KMS-11 (cell line): ENCODE measurements at regions not wholly inside any gene's neighbourhood (a gene's known extent, or its start where the extent isn't known, plus 50 kb on each side); places are given as distances from the start of the nearest gene placed in this dataset.
"Not testable (repeated sequence)": the region's sequence is repeated elsewhere in the genome, so short reads cannot be mapped to it uniquely, and the experiment has no call there.

Experiments
- H2AFZ ChIP-seq: fragments of 200-600 bp; sonication (generic); 2 replicates; pipeline ENCODE4 v1.6.1; 2016; ENCODE audit warnings: antibody characterized with exemption, mixed run types, low read depth
- H3K27ac ChIP-seq: fragments of 200-600 bp; sonication (generic); 2 replicates; pipeline ENCODE4 v1.6.1; 2016; ENCODE audit warnings: mild to moderate bottlenecking, mixed run types
- H3K27me3 ChIP-seq: fragments of 200-600 bp; sonication (generic); 2 replicates; pipeline ENCODE4 v1.6.1; 2017; ENCODE audit warnings: mild to moderate bottlenecking, low read depth, mixed run types, moderate library complexity; ENCODE audit not compliant: insufficient read depth
- H3K36me3 ChIP-seq: fragments of 200-600 bp; sonication (generic); 2 replicates; pipeline ENCODE4 v1.6.1; 2017; ENCODE audit warnings: mild to moderate bottlenecking, mixed run types; ENCODE audit not compliant: insufficient read depth
- H3K4me1 ChIP-seq: fragments of 200-600 bp; sonication (generic); 2 replicates; pipeline ENCODE4 v1.6.1; 2016; ENCODE audit warnings: mild to moderate bottlenecking, low read depth, mixed run types; ENCODE audit not compliant: poor library complexity, severe bottlenecking
- H3K4me2 ChIP-seq: fragments of 200-600 bp; sonication (generic); 2 replicates; pipeline ENCODE4 v1.7.0; 2016; ENCODE audit warnings: mild to moderate bottlenecking, mixed run types
- H3K4me3 ChIP-seq: fragments of 200-600 bp; sonication (generic); IDR thresholded peaks from 2 replicates; pipeline ENCODE4 v1.6.1; 2017; ENCODE audit warnings: low read depth, low read length, mixed read lengths; ENCODE audit not compliant: insufficient read depth
- H3K79me2 ChIP-seq: fragments of 200-600 bp; sonication (generic); 2 replicates; pipeline ENCODE4 v1.6.1; 2016; ENCODE audit warnings: low read depth, mixed run types; ENCODE audit not compliant: insufficient read depth
- H3K9ac ChIP-seq: fragments of 200-600 bp; sonication (generic); 2 replicates; pipeline ENCODE4 v1.6.1; 2016; ENCODE audit warnings: mild to moderate bottlenecking, mixed run types
- H4K20me1 ChIP-seq: fragments of 200-600 bp; sonication (generic); 2 replicates; pipeline ENCODE4 v1.6.1; 2016; ENCODE audit warnings: mild to moderate bottlenecking, mixed run types; ENCODE audit not compliant: insufficient read depth
- CTCF ChIP-seq: fragments of 200-600 bp; sonication (generic); conservative IDR thresholded peaks from 2 replicates; pipeline ENCODE4 v1.6.1; 2017; ENCODE audit warnings: low read depth, mild to moderate bottlenecking, antibody characterized with exemption, low read length, moderate library complexity, mixed read lengths

DNA sequence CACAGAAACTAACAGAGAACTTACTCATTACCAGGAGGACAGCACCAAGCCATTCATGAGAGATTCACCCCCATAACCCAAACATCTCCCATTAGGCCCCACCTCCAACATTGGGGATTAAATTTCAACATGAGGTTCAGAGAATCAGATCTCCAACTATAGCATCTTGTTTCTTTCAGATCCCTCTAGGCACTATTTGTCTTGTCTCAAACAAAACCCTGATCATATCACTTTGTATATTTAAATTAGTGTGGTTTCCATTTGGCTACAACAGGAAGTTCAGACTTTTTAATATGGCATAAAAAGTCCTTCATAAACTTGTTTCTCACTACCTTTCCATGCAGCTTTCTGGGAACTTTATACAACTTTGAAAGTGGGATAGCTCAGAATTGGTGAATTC lies 699.0 kb upstream of the MIR17HG start:
- H2AFZ ChIP-seq = no peak overlapping the region
- TF ChIP-seq CTCF = no peak
- no peak overlapping the region for H3K4me3 ChIP-seq
- no peaks in the 10 kb centered on the region for H3K36me3 ChIP-seq
- no peak overlapping the region for H3K4me2 ChIP-seq
- no peak overlapping the region for H3K27ac ChIP-seq
- H3K79me2 ChIP-seq = no peaks in the 10 kb centered on the region
- H3K9ac ChIP-seq = no peak overlapping the region
- H3K27me3 ChIP-seq = no peaks in the 10 kb centered on the region
- H3K4me1 ChIP-seq = no peaks in the 10 kb centered on the region
- H4K20me1 ChIP-seq = no peaks in the 10 kb centered on the region

DNA sequence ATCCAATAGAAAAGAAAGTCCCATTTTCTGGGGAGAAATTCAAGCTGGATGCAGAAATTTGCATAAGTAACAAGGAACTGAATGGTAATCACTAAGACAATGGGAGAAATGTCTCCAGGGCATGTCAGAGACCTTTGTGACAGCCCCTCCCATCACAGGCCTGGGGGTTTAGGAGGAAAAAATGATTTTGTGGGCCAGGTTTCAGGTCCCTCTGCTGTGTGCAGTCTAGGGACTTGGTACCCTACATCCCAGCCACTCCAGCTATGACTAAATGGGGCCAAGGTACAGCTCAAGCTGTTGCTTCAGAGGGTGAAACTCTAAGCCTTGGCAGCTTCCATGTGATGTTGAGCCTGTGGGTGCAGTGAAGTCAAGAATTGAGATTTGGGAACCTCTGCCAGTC lies 695.5 kb upstream of the MIR17HG start:
- Histone ChIP-seq H2AFZ (no peak overlapping the region), H3K36me3 (no peaks in the 10 kb centered on the region), H3K27me3 (no peaks in the 10 kb centered on the region), H3K27ac (no peak overlapping the region), H3K4me1 (no peaks in the 10 kb centered on the region), H3K79me2 (no peaks in the 10 kb centered on the region), H3K9ac (no peak overlapping the region), H3K4me3 (no peak overlapping the region), H4K20me1 (no peaks in the 10 kb centered on the region), H3K4me2 (no peak overlapping the region)
- TF ChIP-seq CTCF = no peak

DNA sequence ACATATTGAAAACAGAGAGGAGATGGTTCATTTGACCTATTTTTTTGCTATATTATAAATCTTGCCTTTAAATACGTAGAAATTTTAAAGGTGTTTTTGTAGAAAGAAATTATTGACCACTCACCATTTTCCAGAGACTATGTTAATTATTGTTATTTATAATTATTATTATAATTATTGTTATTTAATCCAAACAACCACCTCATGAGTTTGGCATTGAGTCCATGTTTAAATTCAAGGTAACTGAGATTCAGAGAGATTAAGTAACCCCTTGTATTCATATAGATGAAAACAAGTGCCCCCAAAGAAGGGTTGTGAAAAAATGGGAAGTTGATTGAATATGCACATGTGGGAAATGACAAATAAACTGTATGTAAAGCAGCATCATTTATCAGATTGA lies 692.5 kb upstream of the MIR17HG start:
- no peak overlapping the region for H3K4me2 ChIP-seq
- TF ChIP-seq CTCF = no peak

DNA sequence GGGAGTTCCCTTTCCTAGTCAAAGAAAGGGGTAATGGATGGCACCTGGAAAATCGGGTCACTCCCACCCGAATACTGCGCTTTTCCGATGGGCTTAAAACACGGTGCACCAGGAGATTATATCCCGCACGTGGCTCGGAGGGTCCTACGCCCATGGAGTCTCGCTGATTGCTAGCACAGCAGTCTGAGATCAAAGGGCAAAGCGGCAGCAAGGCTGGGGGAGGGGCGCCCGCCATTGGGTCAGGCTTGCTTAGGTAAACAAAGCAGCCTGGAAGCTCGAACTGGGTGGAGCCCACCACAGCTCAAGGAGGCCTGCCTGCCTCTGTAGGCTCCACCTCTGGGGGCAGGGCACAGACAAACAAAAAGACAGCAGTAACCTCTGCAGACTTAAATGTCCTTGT lies 683.3 kb upstream of the MIR17HG start:
- not testable (repeated sequence) for H3K36me3 ChIP-seq, H3K4me1 ChIP-seq, H3K9ac ChIP-seq, H3K27me3 ChIP-seq, H3K79me2 ChIP-seq, H3K4me3 ChIP-seq, H4K20me1 ChIP-seq, H2AFZ ChIP-seq, H3K27ac ChIP-seq, H3K4me2 ChIP-seq

More for the DNA sequence above, 692.5 kb upstream of the MIR17HG start:
- H3K27me3 ChIP-seq = no peaks in the 10 kb centered on the region
- no peak overlapping the region for H2AFZ ChIP-seq
- H3K4me1 ChIP-seq = no peaks in the 10 kb centered on the region
- H3K27ac ChIP-seq = no peak overlapping the region
- no peak overlapping the region for H3K4me3 ChIP-seq
- no peaks in the 10 kb centered on the region for H3K79me2 ChIP-seq
- H3K36me3 ChIP-seq = no peaks in the 10 kb centered on the region
- no peaks in the 10 kb centered on the region for H4K20me1 ChIP-seq
- H3K9ac ChIP-seq = no peak overlapping the region

DNA sequence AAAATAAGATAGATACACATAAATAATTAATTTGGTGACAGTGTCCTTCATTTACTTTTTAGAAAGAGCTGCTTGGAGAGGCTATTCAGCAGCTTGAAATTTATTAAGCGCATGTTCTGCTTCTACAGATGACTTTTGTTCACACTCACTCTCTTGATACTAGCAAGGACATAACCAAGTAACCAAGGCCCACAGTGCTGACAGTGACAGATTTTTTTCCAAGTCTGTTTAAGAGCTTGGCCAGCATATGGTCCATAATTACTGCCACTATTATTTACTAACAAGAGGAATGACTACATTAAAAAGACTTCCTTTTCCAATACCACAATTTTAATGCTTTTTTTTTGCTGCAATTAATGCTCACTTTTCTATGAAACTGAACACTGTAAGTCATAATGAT lies 673.7 kb upstream of the MIR17HG start:
- Histone ChIP-seq H3K79me2 (no peaks in the 10 kb centered on the region), H3K4me2 (no peak overlapping the region), H3K27me3 (no peaks in the 10 kb centered on the region), H3K4me3 (no peak overlapping the region), H3K9ac (no peak overlapping the region), H3K36me3 (no peaks in the 10 kb centered on the region), H4K20me1 (no peaks in the 10 kb centered on the region), H3K27ac (no peak overlapping the region), H2AFZ (no peak overlapping the region), H3K4me1 (no peaks in the 10 kb centered on the region)
- no peak for TF ChIP-seq CTCF
